ENCODE measurements at regions not wholly inside any gene's neighbourhood (a gene's known extent, or its start where the extent isn't known, plus 50 kb on each side); places are given as distances from the start of the nearest gene placed in this dataset.

DNA sequence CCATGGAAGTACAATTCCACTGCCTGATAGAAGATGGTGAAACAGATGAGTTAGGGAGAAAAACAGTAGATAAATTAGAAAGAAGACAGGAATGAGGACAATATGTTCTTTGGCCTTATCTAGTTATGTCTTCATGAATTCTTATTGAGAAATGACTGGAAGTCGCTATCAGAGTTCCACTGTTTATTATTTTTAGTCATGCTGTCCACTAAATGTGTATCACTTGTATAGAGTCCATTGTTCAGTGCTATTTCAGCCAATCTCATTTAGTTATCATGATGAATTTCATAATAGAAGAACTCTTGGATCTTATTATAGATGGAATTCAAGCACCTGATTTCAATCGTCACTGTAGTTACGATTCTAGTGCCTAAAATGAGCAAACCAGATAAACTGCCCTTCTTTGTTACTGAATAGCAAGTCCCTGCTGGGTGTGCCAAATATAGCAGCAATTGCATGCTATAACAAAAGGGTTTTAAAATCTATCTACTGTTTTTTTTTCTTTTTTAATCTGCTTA, 177.7 kb upstream of the COL1A2 start:
- no peak overlapping the region for H3K4me3 ChIP-seq (ENCODE audit: low read depth, low read length)
- peaks cover 0 to 4% (median 0%) of the 10 kb centered on the region in 7 donors for H3K9me3 Mint-ChIP-seq
- no peak overlapping the region for H3K27ac ChIP-seq (ENCODE audit: insufficient read depth, low read length, poor library complexity, severe bottlenecking)
- no peaks in the 10 kb centered on the region for H3K36me3 Mint-ChIP-seq
- H3K27ac Mint-ChIP-seq = no peak overlapping the region
- H3K27me3 ChIP-seq (ENCODE audit: control insufficient read depth, insufficient read depth, low read length) = no peaks in the 10 kb centered on the region
- no peaks in the 10 kb centered on the region for H3K4me1 Mint-ChIP-seq
- H3K4me3 Mint-ChIP-seq = no peak overlapping the region
- no peaks in the 10 kb centered on the region for H3K27me3 Mint-ChIP-seq
- H3K9me3 ChIP-seq (ENCODE audit: control insufficient read depth in 2 of 2, low read length in 2 of 2) = no peaks in the 10 kb centered on the region
- no peaks in the 10 kb centered on the region for H3K4me1 ChIP-seq (ENCODE audit: control insufficient read depth, insufficient read depth, low read length, poor library complexity, severe bottlenecking)
- DNase-seq (no peak), ATAC-seq (ENCODE audit: low read depth in 2 of 2) (no peak)
- H3K36me3 ChIP-seq (ENCODE audit: control insufficient read depth, insufficient read depth, low read length) = no peaks in the 10 kb centered on the region

DNA sequence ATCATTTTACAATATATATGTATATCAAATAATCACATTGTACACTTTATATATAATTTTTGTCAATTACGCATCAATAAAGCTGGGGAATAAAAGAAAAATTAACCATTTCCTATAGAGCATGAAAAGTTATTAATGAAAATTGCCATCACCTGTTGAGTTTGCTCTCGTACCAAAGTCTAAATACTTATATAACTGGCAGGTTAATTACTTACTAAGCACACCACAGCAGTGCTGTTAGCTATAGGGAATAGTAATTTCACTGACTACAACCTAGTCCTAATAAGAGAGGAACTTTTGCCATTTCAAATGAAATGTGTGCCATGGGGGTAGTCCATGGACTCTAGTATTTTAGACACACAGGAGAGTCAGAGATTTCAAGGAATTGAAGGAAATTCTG, 176.9 kb upstream of the COL1A2 start:
- no peak for ATAC-seq (ENCODE audit: low read depth in 2 of 2)

GRCh38 chr7:94222516-94222915, 172.2 kb upstream of the COL1A2 start:
- Histone ChIP-seq H3K9me3 (ENCODE audit: control insufficient read depth in 2 of 2, low read length in 2 of 2) (no peaks in the 10 kb centered on the region), H3K27me3 (ENCODE audit: control insufficient read depth, insufficient read depth, low read length) (no peaks in the 10 kb centered on the region), H3K4me1 (ENCODE audit: control insufficient read depth, insufficient read depth, low read length, poor library complexity, severe bottlenecking) (no peaks in the 10 kb centered on the region), H3K4me3 (ENCODE audit: low read depth, low read length) (no peak overlapping the region), H3K36me3 (ENCODE audit: control insufficient read depth, insufficient read depth, low read length) (no peaks in the 10 kb centered on the region), H3K27ac (ENCODE audit: insufficient read depth, low read length, poor library complexity, severe bottlenecking) (no peak overlapping the region)
- H3K4me1 Mint-ChIP-seq = no peaks in the 10 kb centered on the region
- no peak for DNase-seq
- no peak overlapping the region for H3K27ac Mint-ChIP-seq
- peaks cover 0 to 4% (median 0%) of the 10 kb centered on the region in 7 donors for H3K9me3 Mint-ChIP-seq
- no peak overlapping the region for H3K4me3 Mint-ChIP-seq
- ATAC-seq (ENCODE audit: low read depth in 2 of 2) = no peak
- no peaks in the 10 kb centered on the region for H3K27me3 Mint-ChIP-seq
- H3K36me3 Mint-ChIP-seq = no peaks in the 10 kb centered on the region

More for the DNA sequence above, 176.9 kb upstream of the COL1A2 start:
- H3K27me3 ChIP-seq (ENCODE audit: control insufficient read depth, insufficient read depth, low read length) = no peaks in the 10 kb centered on the region
- no peak overlapping the region for H3K27ac ChIP-seq (ENCODE audit: insufficient read depth, low read length, poor library complexity, severe bottlenecking)
- DNase-seq = no peak
- Mint-ChIP-seq H3K36me3 (no peaks in the 10 kb centered on the region), H3K4me3 (no peak overlapping the region), H3K4me1 (no peaks in the 10 kb centered on the region), H3K27ac (no peak overlapping the region), H3K27me3 (no peaks in the 10 kb centered on the region), H3K9me3 (peaks cover 0 to 4% (median 0%) of the 10 kb centered on the region in 7 donors)
- no peaks in the 10 kb centered on the region for H3K36me3 ChIP-seq (ENCODE audit: control insufficient read depth, insufficient read depth, low read length)
- H3K9me3 ChIP-seq (ENCODE audit: control insufficient read depth in 2 of 2, low read length in 2 of 2) = no peaks in the 10 kb centered on the region
- H3K4me1 ChIP-seq (ENCODE audit: control insufficient read depth, insufficient read depth, low read length, poor library complexity, severe bottlenecking) = no peaks in the 10 kb centered on the region
- no peak overlapping the region for H3K4me3 ChIP-seq (ENCODE audit: low read depth, low read length)

DNA sequence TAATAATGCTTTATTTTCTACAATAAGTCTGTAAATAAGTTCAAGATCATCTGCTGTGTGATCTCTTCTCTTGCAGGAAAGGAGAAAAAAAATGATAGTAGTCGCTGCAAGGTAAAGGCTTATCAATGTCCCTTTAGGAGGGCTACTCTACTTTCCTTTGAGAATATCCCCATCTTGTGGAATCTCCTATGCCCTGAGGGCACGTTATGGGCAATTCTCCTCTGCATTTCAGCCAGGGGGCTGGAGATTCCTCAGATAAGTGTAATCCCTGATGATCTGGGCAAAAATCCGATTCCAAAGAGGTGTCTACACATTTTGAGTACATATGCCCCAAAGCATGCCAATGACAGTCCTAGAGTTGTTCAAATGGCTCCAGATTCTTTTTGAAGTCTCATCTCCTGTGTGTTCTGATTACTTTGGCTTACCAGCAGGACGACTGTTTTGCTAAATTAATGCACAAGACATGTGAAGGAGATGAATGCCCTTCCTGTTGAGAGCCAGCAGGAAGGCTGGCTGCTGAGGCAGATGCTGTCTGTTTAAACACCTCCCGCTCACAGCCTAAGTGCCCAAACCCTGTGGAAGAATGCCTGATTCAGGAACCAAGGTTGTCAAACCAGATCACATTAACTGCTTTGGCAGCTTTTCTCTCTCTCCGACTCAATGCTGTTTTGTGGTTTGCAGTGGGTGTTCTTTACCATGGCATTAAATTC, 171.2 kb upstream of the COL1A2 start:
- Mint-ChIP-seq H3K27me3 (no peaks in the 10 kb centered on the region), H3K36me3 (no peaks in the 10 kb centered on the region), H3K9me3 (peaks cover 0 to 4% (median 0%) of the 10 kb centered on the region in 7 donors), H3K4me1 (no peaks in the 10 kb centered on the region), H3K4me3 (no peak overlapping the region), H3K27ac (no peak overlapping the region)
- no peak overlapping the region for H3K4me3 ChIP-seq (ENCODE audit: low read depth, low read length)
- H3K36me3 ChIP-seq (ENCODE audit: control insufficient read depth, insufficient read depth, low read length) = no peaks in the 10 kb centered on the region
- DNase-seq = no peak
- H3K4me1 ChIP-seq (ENCODE audit: control insufficient read depth, insufficient read depth, low read length, poor library complexity, severe bottlenecking) = no peaks in the 10 kb centered on the region
- ATAC-seq (ENCODE audit: low read depth in 2 of 2) = no peak
- no peak overlapping the region for H3K27ac ChIP-seq (ENCODE audit: insufficient read depth, low read length, poor library complexity, severe bottlenecking)
- H3K9me3 ChIP-seq (ENCODE audit: control insufficient read depth in 2 of 2, low read length in 2 of 2) = no peaks in the 10 kb centered on the region
- no peaks in the 10 kb centered on the region for H3K27me3 ChIP-seq (ENCODE audit: control insufficient read depth, insufficient read depth, low read length)

GRCh38 chr7:94228223-94228622, 166.5 kb upstream of the COL1A2 start:
- Mint-ChIP-seq H3K4me3 (no peak overlapping the region), H3K36me3 (no peaks in the 10 kb centered on the region), H3K4me1 (no peaks in the 10 kb centered on the region), H3K27me3 (no peaks in the 10 kb centered on the region), H3K27ac (no peak overlapping the region), H3K9me3 (peaks cover 0 to 1% (median 0%) of the 10 kb centered on the region in 7 donors)
- no peaks in the 10 kb centered on the region for H3K27me3 ChIP-seq (ENCODE audit: control insufficient read depth, insufficient read depth, low read length)
- no peak overlapping the region for H3K4me3 ChIP-seq (ENCODE audit: low read depth, low read length)
- H3K36me3 ChIP-seq (ENCODE audit: control insufficient read depth, insufficient read depth, low read length) = no peaks in the 10 kb centered on the region
- H3K27ac ChIP-seq (ENCODE audit: insufficient read depth, low read length, poor library complexity, severe bottlenecking) = no peak overlapping the region
- H3K9me3 ChIP-seq (ENCODE audit: control insufficient read depth in 2 of 2, low read length in 2 of 2) = no peaks in the 10 kb centered on the region
- no peaks in the 10 kb centered on the region for H3K4me1 ChIP-seq (ENCODE audit: control insufficient read depth, insufficient read depth, low read length, poor library complexity, severe bottlenecking)
- DNase-seq (no peak), ATAC-seq (ENCODE audit: low read depth in 2 of 2) (no peak)

DNA sequence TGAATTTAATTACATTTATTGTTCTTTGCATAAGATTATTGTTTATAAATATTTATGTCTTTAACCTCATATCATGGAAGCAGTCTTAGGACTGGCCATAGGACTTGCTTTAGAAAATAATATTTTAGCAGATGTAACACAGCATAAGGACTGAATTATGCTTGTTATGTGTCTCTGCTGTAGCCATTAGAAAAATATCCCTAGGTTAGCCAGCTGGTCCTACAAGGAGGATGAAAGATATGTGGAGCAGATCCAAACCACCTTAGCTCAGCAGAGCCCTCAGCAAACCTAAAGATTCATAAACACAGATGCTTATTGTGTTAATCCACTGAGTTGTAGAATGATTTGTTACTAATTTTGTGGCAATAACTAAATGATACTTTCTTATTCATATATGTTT, 166.0 kb upstream of the COL1A2 start:
- Histone ChIP-seq H3K36me3 (ENCODE audit: control insufficient read depth, insufficient read depth, low read length) (no peaks in the 10 kb centered on the region), H3K4me1 (ENCODE audit: control insufficient read depth, insufficient read depth, low read length, poor library complexity, severe bottlenecking) (no peaks in the 10 kb centered on the region), H3K4me3 (ENCODE audit: low read depth, low read length) (no peak overlapping the region), H3K9me3 (ENCODE audit: control insufficient read depth in 2 of 2, low read length in 2 of 2) (no peaks in the 10 kb centered on the region), H3K27ac (ENCODE audit: insufficient read depth, low read length, poor library complexity, severe bottlenecking) (no peak overlapping the region), H3K27me3 (ENCODE audit: control insufficient read depth, insufficient read depth, low read length) (no peaks in the 10 kb centered on the region)
- ATAC-seq (ENCODE audit: low read depth in 2 of 2) (no peak), DNase-seq (no peak)
- Mint-ChIP-seq H3K27ac (no peak overlapping the region), H3K9me3 (peaks cover 0 to 1% (median 0%) of the 10 kb centered on the region in 7 donors), H3K4me1 (no peaks in the 10 kb centered on the region), H3K27me3 (no peaks in the 10 kb centered on the region), H3K4me3 (no peak overlapping the region), H3K36me3 (no peaks in the 10 kb centered on the region)

GRCh38 chr7:94231305-94231704, 163.4 kb upstream of the COL1A2 start:
- no peaks in the 10 kb centered on the region for H3K27me3 Mint-ChIP-seq
- no peaks in the 10 kb centered on the region for H3K36me3 Mint-ChIP-seq
- DNase-seq = no peak
- Histone ChIP-seq H3K27ac (ENCODE audit: insufficient read depth, low read length, poor library complexity, severe bottlenecking) (no peak overlapping the region), H3K4me3 (ENCODE audit: low read depth, low read length) (no peak overlapping the region), H3K4me1 (ENCODE audit: control insufficient read depth, insufficient read depth, low read length, poor library complexity, severe bottlenecking) (no peaks in the 10 kb centered on the region), H3K27me3 (ENCODE audit: control insufficient read depth, insufficient read depth, low read length) (no peaks in the 10 kb centered on the region), H3K9me3 (ENCODE audit: control insufficient read depth in 2 of 2, low read length in 2 of 2) (no peaks in the 10 kb centered on the region), H3K36me3 (ENCODE audit: control insufficient read depth, insufficient read depth, low read length) (no peaks in the 10 kb centered on the region)
- no peaks in the 10 kb centered on the region for H3K4me1 Mint-ChIP-seq
- no peak overlapping the region for H3K4me3 Mint-ChIP-seq
- ATAC-seq (ENCODE audit: low read depth in 2 of 2) = no peak
- no peak overlapping the region for H3K27ac Mint-ChIP-seq
- peaks cover 0 to 3% (median 0%) of the 10 kb centered on the region in 7 donors for H3K9me3 Mint-ChIP-seq

DNA sequence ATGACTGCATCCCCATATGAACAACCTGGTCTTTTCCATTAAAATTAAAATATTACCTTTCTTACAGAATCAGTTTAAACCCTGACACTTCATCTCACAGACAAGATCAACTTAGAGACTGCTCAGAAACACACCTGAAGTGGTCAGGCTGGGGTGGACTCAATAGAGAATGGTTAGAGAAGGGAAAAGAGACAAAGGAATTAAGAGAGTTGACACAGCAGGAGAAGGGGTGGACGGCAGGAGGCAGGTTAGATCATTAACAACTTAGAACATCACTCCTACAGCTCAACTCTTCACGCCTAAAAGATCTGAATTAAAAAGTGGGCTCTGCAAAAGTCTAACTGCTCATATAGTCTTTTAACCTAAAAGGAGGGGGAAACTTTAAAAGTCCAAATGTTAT, 157.7 kb upstream of the COL1A2 start:
- H3K4me3 Mint-ChIP-seq = no peak overlapping the region
- no peak overlapping the region for H3K27ac Mint-ChIP-seq
- H3K9me3 Mint-ChIP-seq = peaks cover 0 to 3% (median 0%) of the 10 kb centered on the region in 7 donors
- DNase-seq (no peak), ATAC-seq (ENCODE audit: low read depth in 2 of 2) (no peak)
- H3K27me3 Mint-ChIP-seq = no peaks in the 10 kb centered on the region
- Histone ChIP-seq H3K4me1 (ENCODE audit: control insufficient read depth, insufficient read depth, low read length, poor library complexity, severe bottlenecking) (no peaks in the 10 kb centered on the region), H3K36me3 (ENCODE audit: control insufficient read depth, insufficient read depth, low read length) (no peaks in the 10 kb centered on the region), H3K4me3 (ENCODE audit: low read depth, low read length) (no peak overlapping the region), H3K9me3 (ENCODE audit: control insufficient read depth in 2 of 2, low read length in 2 of 2) (no peaks in the 10 kb centered on the region), H3K27ac (ENCODE audit: insufficient read depth, low read length, poor library complexity, severe bottlenecking) (no peak overlapping the region), H3K27me3 (ENCODE audit: control insufficient read depth, insufficient read depth, low read length) (no peaks in the 10 kb centered on the region)
- H3K4me1 Mint-ChIP-seq = no peaks in the 10 kb centered on the region
- no peaks in the 10 kb centered on the region for H3K36me3 Mint-ChIP-seq
